Effector memory CD4-positive, alpha-beta T cell (primary cell): ENCODE measurements at regions not wholly inside any gene's neighbourhood (a gene's known extent, or its start where the extent isn't known, plus 50 kb on each side); places are given as distances from the start of the nearest gene placed in this dataset.
"Not testable (repeated sequence)": the region's sequence is repeated elsewhere in the genome, so short reads cannot be mapped to it uniquely, and the experiment has no call there.

Experiments
- DNase-seq, 3 donors: peaks; one replicate each; pipeline ENCODE4 v3.0.0-alpha.2; 2020
- H3K27ac ChIP-seq: 2 replicates; pipeline ENCODE4 v1.7.0; 2013; ENCODE audit warnings: mild to moderate bottlenecking, low read length, moderate library complexity; ENCODE audit not compliant: insufficient read depth, poor library complexity, severe bottlenecking
- H3K27me3 ChIP-seq: replicated peaks from 2 replicates; pipeline ENCODE4 v1.7.0; 2013; ENCODE audit warnings: mild to moderate bottlenecking, low read length; ENCODE audit not compliant: insufficient read depth, control insufficient read depth, poor library complexity, severe bottlenecking
- H3K36me3 ChIP-seq: 2 replicates; pipeline ENCODE4 v1.7.0; 2013; ENCODE audit warnings: mild to moderate bottlenecking, low read length, moderate library complexity; ENCODE audit not compliant: control insufficient read depth, insufficient read depth
- H3K4me1 ChIP-seq: 2 replicates; pipeline ENCODE4 v1.7.0; 2013; ENCODE audit warnings: low read length, mild to moderate bottlenecking; ENCODE audit not compliant: control insufficient read depth, insufficient read depth, poor library complexity, severe bottlenecking
- H3K4me3 ChIP-seq: 2 replicates; pipeline ENCODE4 v1.7.0; 2013; ENCODE audit warnings: low read length, low read depth, mild to moderate bottlenecking; ENCODE audit not compliant: insufficient read depth, poor library complexity, severe bottlenecking
- H3K9me3 ChIP-seq: 2 replicates; pipeline ENCODE4 v1.7.0; 2013; ENCODE audit warnings: mild to moderate bottlenecking, low read length, moderate library complexity; ENCODE audit not compliant: control insufficient read depth

- Histone ChIP-seq H3K9me3 (no peaks in the 10 kb centered on the region), H3K36me3 (no peaks in the 10 kb centered on the region), H3K4me3 (no peak overlapping the region), H3K4me1 (no peaks in the 10 kb centered on the region), H3K27me3 (no peaks in the 10 kb centered on the region), H3K27ac (no peak overlapping the region)
- DNase-seq, result no peak
Measured at GRCh38 chr2:182548031-182548950, 121.5 kb upstream of the PDE1A start.

DNA sequence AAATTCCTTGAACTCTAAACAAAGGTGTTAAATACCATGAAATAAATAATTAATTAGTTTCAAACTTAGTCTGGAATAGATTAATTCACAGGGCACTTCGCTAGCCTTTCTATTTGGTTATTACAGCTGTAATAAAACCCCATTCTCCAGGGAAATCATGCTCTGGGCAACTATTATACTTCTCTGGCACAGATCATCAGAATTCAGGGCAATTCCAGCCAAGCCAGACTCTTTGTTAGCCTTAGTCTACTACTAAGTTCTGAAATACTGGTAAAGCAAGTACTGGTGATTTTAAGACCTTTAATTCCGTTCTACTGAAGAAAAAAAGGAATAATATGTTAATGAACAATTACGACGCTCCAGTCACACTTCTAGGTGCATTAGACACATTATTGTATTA is 123.4 kb upstream of the PDE1A start:
- Histone ChIP-seq H3K4me3 (no peak overlapping the region), H3K4me1 (no peaks in the 10 kb centered on the region), H3K27me3 (no peaks in the 10 kb centered on the region), H3K36me3 (no peaks in the 10 kb centered on the region), H3K27ac (no peak overlapping the region), H3K9me3 (no peaks in the 10 kb centered on the region)
- DNase-seq, result no peak

DNA sequence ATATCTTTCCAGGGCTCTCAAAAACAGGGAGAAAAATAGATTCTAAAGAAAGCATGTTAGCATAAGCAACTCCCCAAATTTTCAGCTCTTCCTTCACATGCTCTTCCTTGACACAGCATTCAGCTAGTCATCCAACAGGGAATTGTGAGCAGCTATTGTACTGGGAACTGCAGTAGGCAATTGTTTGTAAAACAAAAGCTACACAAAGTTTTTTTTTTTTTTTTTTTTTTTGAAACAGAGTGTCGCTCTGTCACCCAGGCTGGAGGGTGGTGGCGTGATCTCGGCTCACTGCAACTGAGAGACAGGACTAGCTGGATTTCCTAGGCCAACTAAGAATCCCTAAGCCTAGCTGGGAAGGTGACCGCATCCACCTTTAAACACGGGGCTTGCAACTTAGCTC is 125.4 kb upstream of the PDE1A start:
- not testable (repeated sequence) for H3K4me3 ChIP-seq, H3K9me3 ChIP-seq, H3K36me3 ChIP-seq, DNase-seq, H3K4me1 ChIP-seq, H3K27me3 ChIP-seq, H3K27ac ChIP-seq

- H3K9me3 ChIP-seq, H3K27ac ChIP-seq, H3K4me3 ChIP-seq, H3K4me1 ChIP-seq, H3K27me3 ChIP-seq, DNase-seq, H3K36me3 ChIP-seq: not testable (repeated sequence)
Measured at GRCh38 chr2:182552785-182553184, 125.9 kb upstream of the PDE1A start.

DNA sequence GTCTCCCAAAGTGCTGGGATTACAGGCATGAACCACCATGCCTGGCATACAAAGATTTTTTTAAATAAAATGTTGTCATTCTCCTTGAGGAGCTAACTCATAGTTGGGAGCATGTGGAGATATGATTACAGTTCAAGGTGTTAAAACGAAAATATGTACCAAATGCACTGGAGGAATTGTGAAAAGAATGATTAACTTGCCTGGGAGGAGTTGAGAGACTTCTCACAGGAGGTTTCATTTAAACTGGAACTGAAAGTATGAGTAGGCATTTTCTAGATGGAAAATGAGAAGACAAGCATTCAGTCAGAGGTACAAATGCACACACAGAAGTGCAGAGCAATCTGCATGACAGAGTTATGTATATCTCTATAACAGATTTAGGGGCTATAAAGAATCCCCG is 126.6 kb upstream of the PDE1A start:
- DNase-seq, result no peak
- Histone ChIP-seq H3K27me3 (no peaks in the 10 kb centered on the region), H3K4me3 (no peak overlapping the region), H3K4me1 (no peaks in the 10 kb centered on the region), H3K9me3 (no peaks in the 10 kb centered on the region), H3K36me3 (no peaks in the 10 kb centered on the region), H3K27ac (no peak overlapping the region)

GRCh38 chr2:182554950-182555349 is 128.1 kb upstream of the PDE1A start:
- Histone ChIP-seq H3K4me3 (no peak overlapping the region), H3K9me3 (no peaks in the 10 kb centered on the region), H3K36me3 (no peaks in the 10 kb centered on the region), H3K27me3 (no peaks in the 10 kb centered on the region), H3K4me1 (no peaks in the 10 kb centered on the region), H3K27ac (no peak overlapping the region)
- no peak for DNase-seq

DNA sequence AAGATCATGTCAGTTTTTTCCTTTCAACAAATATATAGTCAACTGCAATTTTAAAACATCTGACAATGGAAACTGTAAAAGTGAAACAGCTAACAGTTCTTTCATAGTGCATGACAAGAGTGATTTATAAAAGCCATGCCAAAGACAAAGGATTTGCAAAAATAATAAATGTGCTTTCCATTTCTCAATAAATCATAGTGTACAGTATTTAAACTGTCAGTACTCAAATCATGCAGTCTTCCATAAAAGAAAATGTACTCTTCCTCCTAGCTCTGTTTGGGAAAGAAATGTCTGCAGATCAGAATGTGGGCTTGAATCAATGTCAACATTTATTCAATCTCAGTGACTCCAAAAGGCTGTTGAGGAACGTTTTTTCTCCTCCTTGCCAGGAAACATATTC is 131.7 kb upstream of the PDE1A start:
- Histone ChIP-seq H3K9me3 (no peaks in the 10 kb centered on the region), H3K4me1 (no peaks in the 10 kb centered on the region), H3K36me3 (no peaks in the 10 kb centered on the region), H3K4me3 (no peak overlapping the region), H3K27me3 (no peaks in the 10 kb centered on the region), H3K27ac (no peak overlapping the region)
- DNase-seq, result no peak

GRCh38 chr2:182559623-182560022 is 132.8 kb upstream of the PDE1A start:
- H3K36me3 ChIP-seq, result no peaks in the 10 kb centered on the region
- H3K9me3 ChIP-seq, result no peaks in the 10 kb centered on the region
- DNase-seq, result no peak
- H3K4me3 ChIP-seq, result no peak overlapping the region
- no peak overlapping the region for H3K27ac ChIP-seq
- H3K4me1 ChIP-seq, result no peaks in the 10 kb centered on the region
- H3K27me3 ChIP-seq, result no peaks in the 10 kb centered on the region

DNA sequence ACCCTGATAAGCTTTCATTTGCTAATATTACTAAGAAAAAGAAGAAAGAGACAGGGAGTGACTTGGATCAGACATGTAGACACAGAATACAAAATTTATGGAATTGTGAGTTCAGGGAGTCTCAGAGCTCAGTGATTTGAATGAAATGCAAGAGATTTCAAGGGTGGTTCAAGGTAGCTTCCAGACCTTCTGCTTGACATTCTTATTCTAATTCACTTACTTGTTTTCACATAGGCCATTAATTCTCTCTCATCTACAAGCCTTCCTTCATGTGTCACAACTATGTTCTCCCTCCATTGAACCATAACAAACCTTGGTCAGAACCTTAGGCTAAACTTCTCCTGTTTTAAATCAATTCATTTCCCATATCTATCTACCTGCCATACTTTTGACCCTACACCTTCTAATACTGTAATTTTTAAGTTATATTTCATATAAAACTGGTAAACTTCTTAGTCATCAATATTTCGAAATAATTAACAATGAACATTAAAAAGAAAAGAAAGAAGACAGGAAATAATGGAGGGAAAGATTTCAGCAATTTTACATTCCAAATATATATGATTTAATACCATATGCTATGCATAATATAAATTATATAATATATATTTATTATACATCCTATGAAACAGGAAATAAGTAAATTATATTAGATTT is 139.2 kb upstream of the PDE1A start:
- no peak for DNase-seq
- H3K27ac ChIP-seq, result no peak overlapping the region
- H3K9me3 ChIP-seq, result no peaks in the 10 kb centered on the region
- H3K27me3 ChIP-seq, result no peaks in the 10 kb centered on the region
- H3K4me1 ChIP-seq, result no peaks in the 10 kb centered on the region
- H3K36me3 ChIP-seq, result no peaks in the 10 kb centered on the region
- H3K4me3 ChIP-seq, result no peak overlapping the region

DNA sequence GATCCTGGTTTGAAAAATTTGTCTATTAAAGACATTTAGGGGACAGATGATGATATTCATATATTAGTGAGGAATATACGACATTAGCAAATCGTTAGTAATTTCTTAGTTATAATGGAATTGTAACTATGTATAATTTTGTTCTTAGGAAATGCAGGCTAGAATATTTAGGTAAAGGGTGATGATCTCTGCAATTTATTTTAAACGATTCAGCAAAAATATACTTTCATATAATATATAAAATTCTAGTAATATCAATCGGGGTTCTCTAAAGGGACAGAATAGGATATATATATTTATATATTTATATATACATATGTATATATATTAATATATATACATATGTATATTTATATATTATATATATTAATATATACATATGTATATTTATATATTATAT is 142.5 kb upstream of the DNAJC10 start:
- no peaks in the 10 kb centered on the region for H3K27me3 ChIP-seq
- DNase-seq, result no peak
- H3K36me3 ChIP-seq, result no peaks in the 10 kb centered on the region
- H3K4me3 ChIP-seq, result no peak overlapping the region
- no peaks in the 10 kb centered on the region for H3K9me3 ChIP-seq
- H3K4me1 ChIP-seq, result no peaks in the 10 kb centered on the region
- H3K27ac ChIP-seq, result no peak overlapping the region
